Left lobe of liver (tissue), 2 donors: ENCODE measurements at regions not wholly inside any gene's neighbourhood (a gene's known extent, or its start where the extent isn't known, plus 50 kb on each side); places are given as distances from the start of the nearest gene placed in this dataset.

ENCODE experiments used
- ATAC-seq: fragments of 200-7000 bp; cut with Tn5 transposase; one replicate; pipeline ENCODE4 v1.9.1; 2020; ENCODE audit warnings: mild to moderate bottlenecking, moderate library complexity
- DNase-seq: peaks from one replicate; pipeline ENCODE4 v3.0.0-alpha.2; 2020; ENCODE audit warnings: low spot score
- donor health status: DM: no; HTN: no; CAD: no; lungs with moderate emphysema.
- donor health status: DM: no; HTN: yes; CAD: no.

GRCh38 chr2:183993052-183993451 is 605.3 kb upstream of the ZNF804A start:
- no peak for ATAC-seq
- no peak for DNase-seq

GRCh38 chr2:183995632-183996031 is 602.7 kb upstream of the ZNF804A start:
- DNase-seq (no peak), ATAC-seq (no peak)

DNA sequence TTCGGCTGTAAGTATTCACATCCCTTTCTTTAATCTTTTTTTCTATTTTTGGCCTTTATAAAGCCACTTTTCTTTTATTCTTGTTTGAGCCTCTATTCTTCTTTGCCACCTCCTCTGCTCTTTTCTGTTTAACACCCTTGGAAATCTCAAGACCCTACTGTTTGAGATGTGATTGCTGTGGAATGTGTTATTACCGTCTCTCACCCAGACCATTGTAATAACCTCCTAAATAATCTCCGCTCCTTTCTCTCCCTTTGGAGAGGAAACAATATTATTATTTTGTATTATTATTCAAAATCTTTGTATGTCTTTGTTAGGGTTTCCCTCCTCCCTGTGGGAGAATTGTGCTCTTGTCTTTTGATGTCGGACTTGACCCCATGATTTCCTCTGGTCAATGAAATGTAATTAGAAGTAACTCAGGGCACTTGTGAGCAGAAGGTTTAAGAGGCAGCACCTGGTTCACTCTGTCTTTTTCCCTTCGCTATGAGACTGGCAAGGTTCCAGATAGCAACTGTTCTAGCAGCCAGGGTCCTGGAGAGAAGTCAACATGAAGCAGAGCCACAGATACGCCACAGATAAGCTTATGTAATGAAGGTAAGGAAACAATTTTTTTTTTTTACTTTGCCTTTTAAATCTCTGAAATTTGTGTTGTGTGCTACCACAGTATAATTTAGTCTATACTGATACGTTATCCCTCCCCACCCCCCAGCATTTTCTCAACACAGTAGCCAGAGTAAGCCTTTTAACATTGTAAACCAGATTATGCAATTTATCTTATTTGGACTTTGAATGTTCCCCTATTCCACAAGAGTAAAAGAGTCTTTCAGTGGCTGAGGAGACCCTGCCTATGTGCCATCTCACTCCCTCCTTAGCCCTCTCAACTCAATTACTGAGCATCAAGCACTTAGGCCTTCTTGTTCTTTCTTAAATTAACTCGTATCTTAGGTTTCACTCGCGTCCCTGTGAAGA is 601.2 kb upstream of the ZNF804A start:
- no peak for DNase-seq
- no peak for ATAC-seq

- DNase-seq (no peak), ATAC-seq (no peak)
Observed at GRCh38 chr2:183998041-183998796, 600.1 kb upstream of the ZNF804A start.

GRCh38 chr2:183998797-183999190 is 599.5 kb upstream of the ZNF804A start:
- DNase-seq: no peak
- no peak for ATAC-seq

GRCh38 chr2:184004289-184004947 is 593.9 kb upstream of the ZNF804A start:
- ATAC-seq (no peak), DNase-seq (no peak)

GRCh38 chr2:184004948-184005672 is 593.2 kb upstream of the ZNF804A start:
- no peak for ATAC-seq
- DNase-seq: no peak

GRCh38 chr2:184006998-184007397 is 591.3 kb upstream of the ZNF804A start:
- DNase-seq: no peak
- ATAC-seq: no peak

GRCh38 chr2:184026961-184027360 is 571.4 kb upstream of the ZNF804A start:
- ATAC-seq: no peak

DNA sequence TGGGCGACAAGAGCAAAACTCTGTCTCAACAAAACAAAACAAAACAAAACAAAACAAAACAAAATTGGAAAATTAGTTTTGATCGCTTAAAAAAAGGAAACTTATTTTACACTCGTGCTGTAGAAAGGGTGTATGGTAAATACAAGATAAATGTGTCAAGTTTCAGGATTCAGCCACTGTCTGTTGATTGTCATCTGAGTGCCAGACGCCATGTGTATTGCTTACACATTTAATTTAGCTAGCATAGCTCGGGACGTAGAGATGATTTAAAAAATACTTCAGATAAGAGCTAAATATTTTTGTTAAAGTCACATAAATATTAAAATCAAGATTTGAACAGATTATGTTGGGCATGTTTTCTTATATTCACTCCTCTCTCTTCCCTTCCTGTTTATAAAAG is 568.1 kb upstream of the ZNF804A start:
- ATAC-seq (no peak), DNase-seq (no peak)

More at GRCh38 chr2:184026961-184027360, 571.4 kb upstream of the ZNF804A start:
- no peak for DNase-seq

- ATAC-seq: no peak
- DNase-seq: no peak
Observed at GRCh38 chr2:184030989-184031388, 567.3 kb upstream of the ZNF804A start.

- no peak for ATAC-seq
- no peak for DNase-seq
Observed at GRCh38 chr2:184031402-184032147, 566.8 kb upstream of the ZNF804A start.

GRCh38 chr2:184032983-184033382 is 565.3 kb upstream of the ZNF804A start:
- no peak for DNase-seq
- no peak for ATAC-seq

DNA sequence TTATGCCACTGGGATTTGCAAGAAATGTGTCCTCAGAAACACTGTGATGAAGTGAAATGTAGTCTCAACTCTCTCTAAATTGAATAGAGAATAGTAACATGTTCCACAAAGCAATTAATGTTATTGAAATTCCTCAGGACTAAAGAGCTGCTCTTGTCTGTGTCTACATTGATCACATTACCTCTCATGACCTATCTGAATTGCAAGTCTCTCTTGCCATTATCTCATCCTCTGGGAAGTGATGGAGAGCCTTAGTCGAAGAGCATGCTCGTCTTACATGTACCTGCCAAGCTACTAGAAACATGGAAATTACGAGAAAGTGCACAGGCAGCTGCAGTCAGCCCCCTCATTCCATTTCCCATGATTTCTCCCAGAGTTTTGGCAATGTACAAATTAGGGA is 561.1 kb upstream of the ZNF804A start:
- ATAC-seq: no peak
- no peak for DNase-seq

DNA sequence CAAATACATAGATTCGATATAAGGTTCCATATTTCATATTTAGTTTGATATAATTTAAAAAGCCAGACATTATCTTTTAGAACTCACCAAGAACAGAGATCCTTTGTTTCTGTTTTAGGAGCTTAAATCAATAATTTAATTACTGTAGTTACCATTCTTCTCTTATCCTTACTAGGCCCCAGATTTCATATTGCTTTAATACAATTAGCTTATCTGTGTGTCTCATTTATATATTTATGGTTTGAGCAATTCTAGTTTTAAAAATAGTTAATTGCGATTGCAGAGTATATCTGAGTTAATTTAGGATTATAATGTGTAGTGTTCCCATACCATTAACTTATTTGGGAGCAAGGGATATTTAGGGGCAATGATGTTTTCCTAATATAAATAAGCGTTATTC is 558.8 kb upstream of the ZNF804A start:
- no peak for ATAC-seq

DNA sequence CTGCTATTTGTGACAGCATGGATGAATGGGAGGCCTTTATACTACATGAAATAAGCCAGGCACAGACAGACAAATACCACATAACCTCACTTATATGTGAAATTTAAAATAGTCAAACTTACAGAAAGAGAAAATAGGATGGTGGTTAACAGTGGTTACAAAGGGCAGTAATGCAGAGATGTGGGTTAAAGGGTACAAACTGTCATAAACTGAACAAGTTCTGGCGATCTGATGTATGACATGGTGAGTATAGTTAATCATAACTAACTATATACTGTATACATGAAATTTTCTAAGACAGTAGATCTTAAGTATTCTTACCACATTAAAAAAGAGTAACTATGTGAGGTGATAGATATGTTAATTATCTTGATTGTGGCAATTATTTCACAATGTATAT is 558.1 kb upstream of the ZNF804A start:
- ATAC-seq: no peak

More for the DNA sequence above, 558.8 kb upstream of the ZNF804A start:
- no peak for DNase-seq

GRCh38 chr2:184041077-184041476 is 557.3 kb upstream of the ZNF804A start:
- no peak for DNase-seq

More for the DNA sequence above, 558.1 kb upstream of the ZNF804A start:
- DNase-seq: no peak

GRCh38 chr2:184041777-184042176 is 556.6 kb upstream of the ZNF804A start:
- ATAC-seq: no peak
- DNase-seq: no peak

More at GRCh38 chr2:184041077-184041476, 557.3 kb upstream of the ZNF804A start:
- no peak for ATAC-seq

GRCh38 chr2:184047536-184047935 is 550.8 kb upstream of the ZNF804A start:
- DNase-seq (no peak), ATAC-seq (no peak)

GRCh38 chr2:184049566-184049965 is 548.8 kb upstream of the ZNF804A start:
- no peak for DNase-seq

More at GRCh38 chr2:184049566-184049965, 548.8 kb upstream of the ZNF804A start:
- no peak for ATAC-seq
